ENCODE measurements at regions not wholly inside any gene's neighbourhood (a gene's known extent, or its start where the extent isn't known, plus 50 kb on each side); places are given as distances from the start of the nearest gene placed in this dataset.

GRCh38 chr2:49288113-49288705 lies 133.9 kb upstream of the FSHR start:
- no peak for TF ChIP-seq POLR2A (IDR thresholded peaks at IDR 0.05)
- TF ChIP-seq CTCF (IDR thresholded peaks at IDR 0.05) = no peak

Data from transverse colon (tissue), 3 donors.